ENCODE measurements at regions not wholly inside any gene's neighbourhood (a gene's known extent, or its start where the extent isn't known, plus 50 kb on each side); places are given as distances from the start of the nearest gene placed in this dataset.

DNA sequence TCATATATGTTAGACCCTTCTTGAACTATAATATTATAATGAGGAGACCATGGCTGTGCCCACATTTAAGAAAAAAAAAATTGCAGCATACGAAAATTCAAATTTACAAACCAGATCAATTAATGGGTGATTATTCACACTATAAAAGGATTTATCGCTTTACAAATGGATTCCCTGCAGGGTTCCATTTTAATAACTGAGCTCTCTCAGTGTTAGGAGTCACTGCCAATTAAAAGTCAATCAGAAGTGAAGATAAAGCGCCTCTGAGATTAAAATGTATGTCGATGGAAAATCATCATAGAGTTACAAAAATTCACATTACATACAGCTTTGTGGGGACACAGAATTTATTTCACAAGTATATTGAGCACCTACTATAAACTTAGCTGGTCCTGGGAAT lies 66.6 kb upstream of the SMARCA2 start:
- in situ Hi-C loops (cut with MboI; ENCODE audit: low pct_unique_long_range_greater_than_20kb, low sequenced_read_pairs), result no loop called here
- DNase-seq, result no peak

DNA sequence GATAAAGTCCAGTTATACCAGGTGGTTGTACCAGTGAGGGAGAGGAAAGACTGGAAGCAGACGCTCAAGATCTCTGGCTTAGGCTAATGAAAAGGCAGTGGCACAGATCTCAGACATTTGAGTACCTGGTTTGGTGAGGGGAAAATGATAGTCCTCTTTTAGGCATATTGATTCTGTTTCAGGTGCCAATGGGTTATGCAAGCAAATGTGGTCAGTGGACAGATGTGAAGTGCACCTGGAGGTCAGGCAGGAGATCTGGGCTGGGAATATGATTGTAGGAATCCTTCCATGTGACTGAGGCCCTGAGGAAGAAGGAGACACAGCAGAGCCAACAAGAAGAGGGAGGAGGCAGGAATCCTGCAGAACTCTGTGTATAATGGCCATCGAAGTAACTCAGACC lies 63.7 kb upstream of the SMARCA2 start:
- no peak for DNase-seq
- in situ Hi-C loops (cut with MboI; ENCODE audit: low pct_unique_long_range_greater_than_20kb, low sequenced_read_pairs), result no loop called here

DNA sequence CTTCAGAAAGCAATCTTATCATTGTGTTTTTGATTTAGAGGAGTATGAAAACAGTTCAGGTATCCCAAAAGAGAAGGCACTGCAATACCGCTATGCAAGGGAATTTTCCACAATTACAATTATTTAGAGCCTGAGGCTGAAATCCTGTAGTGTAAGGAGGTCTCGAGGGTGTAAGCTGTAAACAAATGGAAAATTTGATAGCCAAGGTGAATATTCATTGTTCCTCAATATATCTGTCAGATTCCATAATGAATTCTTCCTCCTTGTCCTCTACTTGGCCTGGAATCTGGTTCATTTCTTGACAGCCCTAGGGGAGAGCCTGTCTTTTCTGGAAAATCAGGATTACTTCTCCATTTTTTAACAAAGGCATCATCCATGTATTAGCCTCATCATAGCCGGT lies 63.1 kb upstream of the SMARCA2 start:
- in situ Hi-C loops (cut with MboI; ENCODE audit: low pct_unique_long_range_greater_than_20kb, low sequenced_read_pairs), result no loop called here
- DNase-seq, result no peak

DNA sequence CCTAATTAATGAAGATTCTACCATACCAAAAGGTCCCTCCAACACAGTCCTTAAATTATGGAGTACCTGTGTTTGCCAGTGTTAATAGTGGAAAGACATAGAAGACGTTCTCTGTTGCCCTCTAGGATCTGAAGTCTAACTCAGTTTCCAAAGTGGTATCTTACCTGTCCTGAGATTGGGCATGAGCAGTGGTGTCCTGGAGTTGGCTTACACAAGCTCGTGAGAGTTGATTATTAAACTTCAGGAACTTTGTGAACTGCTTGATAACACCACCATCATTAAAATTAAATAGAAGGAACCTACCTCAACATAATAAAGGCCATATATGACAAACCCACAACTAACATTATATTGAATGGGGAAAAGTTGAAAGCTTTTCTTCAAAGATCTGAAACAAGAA lies 60.9 kb upstream of the SMARCA2 start:
- in situ Hi-C loops (cut with MboI; ENCODE audit: low pct_unique_long_range_greater_than_20kb, low sequenced_read_pairs), result no loop called here
- DNase-seq, result no peak

DNA sequence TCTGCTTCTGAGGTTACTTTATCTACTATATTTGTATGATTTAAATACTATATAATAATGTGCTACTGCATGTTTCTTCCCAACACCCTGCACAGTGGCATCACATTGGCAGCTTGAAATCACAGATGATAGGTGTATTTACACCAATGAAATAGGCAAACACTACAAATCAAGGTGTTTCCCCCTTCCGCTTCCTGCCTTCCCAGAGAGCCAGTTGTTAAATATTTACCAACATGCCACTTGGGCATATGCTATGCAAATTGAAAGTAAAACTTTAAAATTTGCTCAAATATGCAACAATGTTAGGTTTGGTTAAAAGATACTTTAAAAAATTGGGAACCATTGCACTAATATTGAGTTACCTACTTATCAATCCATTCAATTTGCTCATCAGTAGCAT lies 58.2 kb upstream of the SMARCA2 start:
- DNase-seq, result no peak
- in situ Hi-C loops (cut with MboI; ENCODE audit: low pct_unique_long_range_greater_than_20kb, low sequenced_read_pairs), result no loop called here

DNA sequence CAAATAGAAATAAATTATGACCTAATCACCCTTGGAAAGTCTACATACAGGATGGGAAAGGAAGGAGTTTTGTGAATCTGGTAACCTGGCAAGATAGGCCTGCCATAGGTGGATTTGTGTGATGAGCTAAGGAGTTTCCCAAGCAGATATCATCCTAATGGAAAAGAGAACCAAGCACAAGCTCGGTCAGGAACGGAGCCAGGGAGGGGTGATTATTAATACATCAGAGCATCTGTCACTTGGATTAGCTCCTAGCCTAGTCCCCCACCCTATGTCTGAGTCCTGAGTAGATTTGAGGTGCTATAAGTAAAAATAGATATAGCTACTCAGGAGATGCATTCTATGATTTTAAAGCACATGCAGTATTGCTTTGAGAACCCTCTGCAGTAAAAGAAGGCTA lies 57.3 kb upstream of the SMARCA2 start:
- in situ Hi-C loops (cut with MboI; ENCODE audit: low pct_unique_long_range_greater_than_20kb, low sequenced_read_pairs), result no loop called here

DNA sequence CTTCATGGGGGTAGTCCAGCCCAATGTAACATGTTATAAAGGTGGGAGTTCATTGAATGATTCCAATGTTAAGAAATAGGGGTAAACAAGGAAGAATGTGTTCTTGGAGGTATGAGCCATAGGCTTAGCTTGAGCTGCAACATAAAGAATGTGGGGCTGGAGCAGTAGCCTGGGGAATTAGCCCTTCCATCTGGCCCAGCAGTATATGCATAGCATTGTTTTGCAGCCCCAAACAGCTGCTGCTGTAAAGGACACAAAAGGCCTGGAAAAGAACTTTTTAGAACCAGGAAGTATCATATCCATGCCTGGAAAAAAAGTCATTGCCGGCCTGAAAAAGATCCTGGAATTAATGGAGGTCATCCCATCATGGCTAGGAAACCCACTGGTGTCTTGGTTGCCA lies 55.8 kb upstream of the SMARCA2 start:
- in situ Hi-C loops (cut with MboI; ENCODE audit: low pct_unique_long_range_greater_than_20kb, low sequenced_read_pairs), result no loop called here
- DNase-seq, result no peak

More for the DNA sequence above, 57.3 kb upstream of the SMARCA2 start:
- DNase-seq, result no peak

DNA sequence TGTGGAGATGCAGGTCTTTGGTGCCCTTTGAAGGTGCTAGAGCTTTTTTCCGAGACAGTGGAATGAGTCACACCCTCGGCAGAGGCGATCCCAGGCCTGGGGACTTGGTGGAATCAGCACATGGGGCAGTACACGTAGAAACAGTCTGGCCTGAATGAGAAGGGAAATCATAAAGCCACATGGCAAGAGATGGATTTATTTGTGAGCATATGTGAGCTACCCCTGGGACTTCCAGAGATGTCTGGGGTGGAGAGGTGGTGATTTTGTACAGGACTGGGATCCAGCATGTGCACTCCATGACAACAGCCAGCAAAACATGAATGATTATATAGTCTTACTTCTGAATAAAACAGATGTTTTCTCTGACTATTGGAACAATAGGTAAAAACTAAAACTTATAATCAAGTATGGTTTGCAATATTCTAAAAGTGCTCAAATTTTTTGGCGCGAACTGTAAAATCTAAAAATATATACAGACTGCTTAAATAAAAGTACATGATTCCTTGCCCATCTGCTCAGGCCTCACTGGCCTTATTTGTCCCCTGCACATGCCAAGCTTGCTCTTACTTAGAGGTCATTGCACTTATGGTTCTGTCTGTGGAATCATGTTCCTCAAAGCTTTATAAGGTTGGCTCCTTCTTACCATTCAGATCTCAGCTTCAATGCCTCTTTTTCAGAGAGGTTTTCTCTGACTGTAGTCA lies 54.7 kb upstream of the SMARCA2 start:
- in situ Hi-C loops (cut with MboI; ENCODE audit: low pct_unique_long_range_greater_than_20kb, low sequenced_read_pairs), result no loop called here

DNA sequence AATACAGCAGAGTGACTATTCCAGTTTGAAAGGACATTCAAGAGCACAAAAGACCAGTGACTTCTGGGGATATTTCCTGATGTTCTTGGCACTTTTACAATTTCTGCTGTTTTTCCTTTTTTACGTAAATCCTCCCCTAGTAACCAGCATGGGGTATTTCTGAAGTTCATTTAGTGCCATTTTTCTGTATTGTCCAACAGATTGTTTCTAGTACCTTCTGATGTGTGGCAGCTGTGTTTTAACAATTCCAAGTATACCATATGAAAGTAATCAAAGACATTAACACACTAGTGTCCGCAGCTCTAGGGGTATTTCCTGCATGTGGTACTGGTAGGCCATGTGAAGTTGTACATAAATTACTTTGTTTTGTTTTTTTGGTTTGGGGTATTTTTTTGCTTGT lies 53.0 kb upstream of the SMARCA2 start:
- no peak for DNase-seq
- in situ Hi-C loops (cut with MboI; ENCODE audit: low pct_unique_long_range_greater_than_20kb, low sequenced_read_pairs), result no loop called here

More for the DNA sequence above, 54.7 kb upstream of the SMARCA2 start:
- DNase-seq, result no peak

DNA sequence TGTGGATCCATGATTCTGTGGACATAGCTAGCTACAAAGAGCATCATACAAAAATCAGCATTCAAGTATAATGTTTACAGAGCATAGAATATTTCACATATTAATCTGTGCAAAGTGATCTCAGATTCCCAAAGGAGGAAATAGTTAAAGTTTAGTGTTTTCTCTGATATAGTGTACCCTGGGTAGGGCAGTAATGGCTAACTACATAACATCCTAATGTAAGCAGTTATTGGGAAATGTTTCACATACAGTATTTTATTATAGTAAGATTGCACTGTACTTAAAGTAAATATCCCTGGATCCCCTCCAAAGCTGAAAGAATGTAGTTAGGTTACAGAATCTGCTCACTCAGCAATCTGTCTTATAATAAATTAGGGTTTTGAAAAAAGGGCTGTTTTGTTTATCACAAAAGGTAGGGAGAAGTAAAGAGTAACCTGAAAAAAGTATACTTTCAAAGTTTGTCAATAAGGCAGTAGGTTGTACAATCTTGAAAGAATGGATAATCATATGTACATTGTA lies 52.5 kb upstream of the SMARCA2 start:
- no peak for DNase-seq
- in situ Hi-C loops (cut with MboI; ENCODE audit: low pct_unique_long_range_greater_than_20kb, low sequenced_read_pairs), result no loop called here

DNA sequence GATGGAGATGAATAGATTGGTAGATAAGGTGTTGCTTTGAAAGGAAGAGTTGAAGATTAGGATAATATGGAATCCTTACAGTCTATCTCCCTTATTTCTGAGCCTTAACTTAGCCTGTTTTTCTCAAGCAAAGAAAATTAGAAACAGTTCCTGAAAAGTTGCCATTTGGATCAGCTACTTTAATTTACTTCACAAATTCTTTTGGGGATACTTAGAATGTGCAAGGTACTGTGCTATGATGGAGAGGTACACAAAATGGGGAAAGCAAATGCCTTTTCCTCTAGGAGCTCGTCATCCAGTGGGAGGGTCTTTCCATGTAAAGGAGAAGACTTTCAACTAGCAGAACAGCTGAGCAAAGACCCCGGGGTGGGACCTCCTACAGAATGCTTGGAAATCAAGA lies 51.1 kb upstream of the SMARCA2 start:
- in situ Hi-C loops (cut with MboI; ENCODE audit: low pct_unique_long_range_greater_than_20kb, low sequenced_read_pairs), result no loop called here
- DNase-seq, result no peak

Data from KBM-7 (cell line).